ENCODE measurements at regions not wholly inside any gene's neighbourhood (a gene's known extent, or its start where the extent isn't known, plus 50 kb on each side); places are given as distances from the start of the nearest gene placed in this dataset.

- no peak for DNase-seq
- CTCF ChIA-PET: no interaction called here
- Histone ChIP-seq H3K4me2 (replicated peaks; ENCODE audit: low read depth, low read length, poor library complexity, severe bottlenecking) (no peak overlapping the region), H3K4me1 (ENCODE audit: control insufficient read depth in 2 of 2, insufficient read depth in 2 of 2, low read length in 2 of 2) (no peaks in the 10 kb centered on the region), H3K36me3 (replicated peaks in 1 of 2; ENCODE audit: control extremely low read depth in 1 of 2, control insufficient read depth in 1 of 2, extremely low read depth in 1 of 2, insufficient read depth in 2 of 2, low read length in 1 of 2) (no peaks in the 10 kb centered on the region), H3K79me2 (ENCODE audit: control insufficient read depth, insufficient read depth, low read length) (no peaks in the 10 kb centered on the region), H4K20me1 (ENCODE audit: control insufficient read depth, insufficient read depth, low read length, poor library complexity, severe bottlenecking) (no peaks in the 10 kb centered on the region), H3K9ac (ENCODE audit: low read length) (no peak overlapping the region), H2AFZ (ENCODE audit: insufficient read depth, low read depth, low read length, poor library complexity, severe bottlenecking) (no peak overlapping the region), H3K4me3 (ENCODE audit: control extremely low read depth in 1 of 5, extremely low read depth in 1 of 5, insufficient read depth in 1 of 5, low read depth in 2 of 5, low read length in 4 of 5) (no peak overlapping the region), H3K27ac (ENCODE audit: low read length in 2 of 2) (no peak overlapping the region), H3K27me3 (replicated peaks in 1 of 4; ENCODE audit: control extremely low read depth in 1 of 4, control insufficient read depth in 3 of 4, insufficient read depth in 4 of 4, low read length in 3 of 4) (no peaks in the 10 kb centered on the region), H3K9me3 (ENCODE audit: control extremely low read depth in 1 of 3, control insufficient read depth in 2 of 3, insufficient read depth in 1 of 3, low read length in 2 of 3) (no peaks in the 10 kb centered on the region)
- Mint-ChIP-seq H3K27ac (no peak overlapping the region), H3K4me3 (no peak overlapping the region), H3K4me1 (no peaks in the 10 kb centered on the region), H3K27me3 (no peaks in the 10 kb centered on the region), H3K9me3 (ENCODE audit: insufficient read depth) (no peaks in the 10 kb centered on the region)
- intact Hi-C loops (cut with micrococcal nuclease): no loop called here
- no peak for ATAC-seq (ENCODE audit: low read depth)
- POLR2A ChIA-PET: no interaction called here
- TF ChIP-seq EZH2 (IDR thresholded peaks at IDR 0.05; ENCODE audit: borderline replicate concordance, insufficient read depth, low read depth, low read length, poor library complexity, severe bottlenecking) (no peak), CTCF (IDR thresholded peaks at IDR 0.05) (no peak)
Observed at GRCh38 chr9:18331310-18331684, 142.7 kb upstream of the ADAMTSL1 start.

- ChIA-PET CTCF (no interaction called here), POLR2A (no interaction called here)
- H3K79me2 ChIP-seq (ENCODE audit: control insufficient read depth, insufficient read depth, low read length): no peaks in the 10 kb centered on the region
- ATAC-seq (ENCODE audit: low read depth): no peak
- no peak for DNase-seq
- TF ChIP-seq EZH2 (IDR thresholded peaks at IDR 0.05; ENCODE audit: borderline replicate concordance, insufficient read depth, low read depth, low read length, poor library complexity, severe bottlenecking) (no peak), CTCF (IDR thresholded peaks at IDR 0.05) (no peak)
- H3K9me3 ChIP-seq (ENCODE audit: control extremely low read depth in 1 of 3, control insufficient read depth in 2 of 3, insufficient read depth in 1 of 3, low read length in 2 of 3): no peaks in the 10 kb centered on the region
- Mint-ChIP-seq H3K4me1 (no peaks in the 10 kb centered on the region), H3K27me3 (no peaks in the 10 kb centered on the region), H3K9me3 (ENCODE audit: insufficient read depth) (no peaks in the 10 kb centered on the region), H3K4me3 (no peak overlapping the region), H3K27ac (no peak overlapping the region)
- H3K4me3 ChIP-seq (ENCODE audit: control extremely low read depth in 1 of 5, extremely low read depth in 1 of 5, insufficient read depth in 1 of 5, low read depth in 2 of 5, low read length in 4 of 5): no peak overlapping the region
- no peaks in the 10 kb centered on the region for H4K20me1 ChIP-seq (ENCODE audit: control insufficient read depth, insufficient read depth, low read length, poor library complexity, severe bottlenecking)
- no peaks in the 10 kb centered on the region for H3K27me3 ChIP-seq (replicated peaks in 1 of 4; ENCODE audit: control extremely low read depth in 1 of 4, control insufficient read depth in 3 of 4, insufficient read depth in 4 of 4, low read length in 3 of 4)
- no peak overlapping the region for H3K27ac ChIP-seq (ENCODE audit: low read length in 2 of 2)
- no peaks in the 10 kb centered on the region for H3K36me3 ChIP-seq (replicated peaks in 1 of 2; ENCODE audit: control extremely low read depth in 1 of 2, control insufficient read depth in 1 of 2, extremely low read depth in 1 of 2, insufficient read depth in 2 of 2, low read length in 1 of 2)
- intact Hi-C loops (cut with micrococcal nuclease): no loop called here
- H3K4me2 ChIP-seq (replicated peaks; ENCODE audit: low read depth, low read length, poor library complexity, severe bottlenecking): no peak overlapping the region
- H2AFZ ChIP-seq (ENCODE audit: insufficient read depth, low read depth, low read length, poor library complexity, severe bottlenecking): no peak overlapping the region
- no peaks in the 10 kb centered on the region for H3K4me1 ChIP-seq (ENCODE audit: control insufficient read depth in 2 of 2, insufficient read depth in 2 of 2, low read length in 2 of 2)
- 100% methylated on average over 1 of the region's 1 CpG for WGBS (ENCODE audit: insufficient coverage)
- H3K9ac ChIP-seq (ENCODE audit: low read length): no peak overlapping the region
Observed at GRCh38 chr9:18331808-18332209, 142.1 kb upstream of the ADAMTSL1 start.

Data from B cell (primary cell).